Endothelial cell of umbilical vein (primary cell): ENCODE measurements at regions not wholly inside any gene's neighbourhood (a gene's known extent, or its start where the extent isn't known, plus 50 kb on each side); places are given as distances from the start of the nearest gene placed in this dataset.

Source experiments
- BruUV-seq: library from RNA; stranded (reverse); fragments of 400-500 nt; replicated peaks from 2 replicates; lab custom pipeline; 2021; lab: Mats Ljungman, UMichigan
- CTCF ChIA-PET: fragments of 300-600, 350-600 bp; sonication (Branson Sonifier 250); formaldehyde crosslinking; loops from one replicate; lab custom pipeline; 2021; ENCODE audit warnings: antibody characterized with exemption, inconsistent platforms; lab: Charles Lee
- POLR2A ChIA-PET: fragments of 300-600, 350-600 bp; sonication (Branson Sonifier 250); formaldehyde crosslinking; loops from one replicate; lab custom pipeline; 2021; ENCODE audit warnings: antibody characterized with exemption, inconsistent platforms; lab: Charles Lee
- DNase-seq: peaks from one replicate; pipeline ENCODE4 v3.0.0-alpha.2; 2011; ENCODE audit warnings: low read depth, low spot score
- FAIRE-seq: peaks from 2 replicates; lab custom pipeline; 2011; peaks lifted over from hg19 to GRCh38; lab: Jason Lieb, UNC
- H2AFZ ChIP-seq: 2 replicates; pipeline ENCODE4 v1.6.0; 2012; ENCODE audit warnings: low read depth, low read length, control low read depth, inconsistent platforms
- H3K27ac ChIP-seq: 2 replicates; pipeline ENCODE4 v1.5.1; 2011; ENCODE audit warnings: low read depth, mild to moderate bottlenecking, control low read depth, low read length, moderate library complexity; ENCODE audit not compliant: insufficient read depth
- H3K27me3 ChIP-seq, 2 experiments: 2 replicates each; pipeline versions ENCODE4 v1.6.0 to v1.6.1; 2011; ENCODE audit warnings: low read length in 2 of 2, mixed read lengths in 1 of 2; ENCODE audit not compliant: control insufficient read depth in 2 of 2, insufficient read depth in 2 of 2
- H3K36me3 ChIP-seq, 2 experiments: 2 replicates in 1 of 2; 3 replicates in 1 of 2; pipeline ENCODE4 v1.5.1; 2011; ENCODE audit warnings: low read length in 2 of 2, mild to moderate bottlenecking in 1 of 2, moderate library complexity in 1 of 2; ENCODE audit not compliant: control insufficient read depth in 2 of 2, insufficient read depth in 2 of 2; ENCODE audit errors: extremely low read depth in 1 of 2
- H3K4me1 ChIP-seq: 3 replicates; pipeline ENCODE4 v1.5.1; 2011; ENCODE audit warnings: mild to moderate bottlenecking, low read length; ENCODE audit not compliant: control insufficient read depth, insufficient read depth; ENCODE audit errors: extremely low read depth
- H3K4me2 ChIP-seq: 2 replicates; pipeline ENCODE4 v1.6.1; 2011; ENCODE audit warnings: low read length, control low read depth, mixed read lengths; ENCODE audit not compliant: insufficient read depth
- H3K4me3 ChIP-seq, 3 experiments: fragments of 200-600 bp in 1 of 3; sonication (generic), shearing (Covaris generic) in 1 of 3; replicated peaks in 1 of 3; 2 replicates each; pipeline ENCODE4 v1.5.1; 2011 to 2016; ENCODE audit warnings: control low read depth in 3 of 3, low read length in 3 of 3, mild to moderate bottlenecking in 2 of 3, inconsistent platforms in 1 of 3, low read depth in 1 of 3, moderate library complexity in 1 of 3; ENCODE audit not compliant: insufficient read depth in 1 of 3
- H3K79me2 ChIP-seq: 2 replicates; pipeline ENCODE4 v1.6.0; 2012; ENCODE audit warnings: low read length, inconsistent platforms; ENCODE audit not compliant: control insufficient read depth, insufficient read depth
- H3K9ac ChIP-seq: replicated peaks from 2 replicates; pipeline ENCODE3; 2011; ENCODE audit warnings: low read length, control low read depth; ENCODE audit not compliant: insufficient read depth; ENCODE audit errors: extremely low read depth
- H3K9me1 ChIP-seq: replicated peaks from 3 replicates; pipeline ENCODE4 v1.6.0; 2011; ENCODE audit warnings: mild to moderate bottlenecking, low read length; ENCODE audit not compliant: control insufficient read depth, insufficient read depth; ENCODE audit errors: extremely low read depth
- H3K9me3 ChIP-seq: replicated peaks from 2 replicates; pipeline ENCODE4 v1.5.1; 2012; ENCODE audit warnings: low read length, inconsistent platforms; ENCODE audit not compliant: control insufficient read depth, insufficient read depth
- H4K20me1 ChIP-seq: replicated peaks from 2 replicates; pipeline ENCODE3; 2011; ENCODE audit warnings: mild to moderate bottlenecking, low read length; ENCODE audit not compliant: control insufficient read depth, insufficient read depth; ENCODE audit errors: extremely low read depth
- EZH2 ChIP-seq: IDR thresholded peaks from 2 replicates; pipeline ENCODE4 v1.6.1; 2012; ENCODE audit warnings: borderline replicate concordance, low read depth, mild to moderate bottlenecking, moderate library complexity, low read length, inconsistent platforms; ENCODE audit not compliant: severe bottlenecking
- FOS ChIP-seq: IDR thresholded peaks from 2 replicates; pipeline ENCODE4 v1.6.1; 2011; ENCODE audit warnings: mild to moderate bottlenecking, low read length, moderate library complexity, borderline replicate concordance; ENCODE audit not compliant: insufficient read depth
- GATA2 ChIP-seq: IDR thresholded peaks from 2 replicates; pipeline ENCODE4 v1.7.0; 2011; ENCODE audit warnings: low read depth, mild to moderate bottlenecking, moderate library complexity, mixed read lengths, low read length; ENCODE audit not compliant: insufficient read length, insufficient read depth
- MYC ChIP-seq: IDR thresholded peaks from one replicate; pipeline ENCODE4 v1.6.1; 2011; ENCODE audit warnings: mild to moderate bottlenecking, low read depth, low read length
- POLR2A ChIP-seq: IDR thresholded peaks from 2 replicates; pipeline ENCODE4 v1.6.1; 2012; ENCODE audit warnings: low read depth, mild to moderate bottlenecking, control low read depth, low read length
- POLR2AphosphoS5 ChIP-seq: IDR thresholded peaks from 2 replicates; pipeline ENCODE4 v1.6.1; 2012; ENCODE audit warnings: low read depth, mild to moderate bottlenecking, control low read depth, low read length, moderate library complexity; ENCODE audit not compliant: insufficient read depth
- dilution Hi-C: fragments of 300-500 bp; cut with MboI; formaldehyde crosslinking; loops from one replicate; pipeline ENCODE4 v1.15.0; 2019; ENCODE audit warnings: low sequenced_read_pairs; ENCODE audit not compliant: extremely low pct_ligation_motif_present
- intact Hi-C: fragments of 100-400 bp; cut with micrococcal nuclease; formaldehyde crosslinking; loops from one replicate; pipeline ENCODE4 v1.10.0; 2022
- TF ChIP-seq, protein P1 (sequence below), 2 donors: IDR thresholded peaks; 1 replicate in 1 of 2; 2 replicates in 1 of 2; pipeline ENCODE4 v1.5.1; 2011; ENCODE audit warnings: low read length in 2 of 2, mild to moderate bottlenecking in 2 of 2, moderate library complexity in 2 of 2, control low read depth in 1 of 2, inconsistent platforms in 1 of 2, low read depth in 1 of 2; ENCODE audit not compliant: insufficient read depth in 1 of 2; ENCODE audit errors: extremely low read depth in 1 of 2
- TF ChIP-seq, protein P2 (sequence below): IDR thresholded peaks from 2 replicates; pipeline ENCODE4 v1.6.1; 2011; ENCODE audit not compliant: insufficient read depth, insufficient read length

DNA sequence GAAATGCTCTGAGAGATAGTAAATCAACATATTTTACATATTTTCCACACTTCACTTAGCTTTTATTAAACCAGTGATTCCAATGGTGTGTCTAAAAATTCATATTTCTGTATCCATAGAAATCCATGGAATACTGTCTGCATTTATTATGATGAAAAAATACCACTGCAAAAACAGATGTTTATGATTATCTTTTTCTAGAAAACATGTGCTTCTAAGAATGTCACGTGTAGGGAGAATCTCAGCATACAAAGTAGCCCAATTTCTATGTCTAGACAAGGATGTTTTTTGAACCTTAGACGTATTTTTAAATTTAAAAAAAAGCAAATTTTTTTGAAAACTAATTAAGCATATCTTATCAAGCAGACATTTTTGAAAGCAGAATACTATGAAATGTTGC lies 622.4 kb downstream of the TENT5A start:
- no peaks in the 10 kb centered on the region for H3K27me3 ChIP-seq
- dilution Hi-C loops = no loop called here
- H3K79me2 ChIP-seq = no peaks in the 10 kb centered on the region
- H3K4me1 ChIP-seq = no peaks in the 10 kb centered on the region
- no peak overlapping the region for H3K4me2 ChIP-seq
- H3K36me3 ChIP-seq = no peaks in the 10 kb centered on the region
- ChIA-PET CTCF (interaction anchor here (1.4 kb wide), 1 partner anchor 524 kb away, joined by 3 read pairs; no protein-coding TSS in a partner anchor), POLR2A (no interaction called here)
- H4K20me1 ChIP-seq = no peaks in the 10 kb centered on the region
- no peaks in the 10 kb centered on the region for H3K9me3 ChIP-seq
- no TSS peak for BruUV-seq
- no peak overlapping the region for H3K27ac ChIP-seq
- FAIRE-seq = no peak
- no peak overlapping the region for H3K9ac ChIP-seq
- H3K9me1 ChIP-seq = no peaks in the 10 kb centered on the region
- no peak overlapping the region for H3K4me3 ChIP-seq
- TF ChIP-seq, protein P1, sequence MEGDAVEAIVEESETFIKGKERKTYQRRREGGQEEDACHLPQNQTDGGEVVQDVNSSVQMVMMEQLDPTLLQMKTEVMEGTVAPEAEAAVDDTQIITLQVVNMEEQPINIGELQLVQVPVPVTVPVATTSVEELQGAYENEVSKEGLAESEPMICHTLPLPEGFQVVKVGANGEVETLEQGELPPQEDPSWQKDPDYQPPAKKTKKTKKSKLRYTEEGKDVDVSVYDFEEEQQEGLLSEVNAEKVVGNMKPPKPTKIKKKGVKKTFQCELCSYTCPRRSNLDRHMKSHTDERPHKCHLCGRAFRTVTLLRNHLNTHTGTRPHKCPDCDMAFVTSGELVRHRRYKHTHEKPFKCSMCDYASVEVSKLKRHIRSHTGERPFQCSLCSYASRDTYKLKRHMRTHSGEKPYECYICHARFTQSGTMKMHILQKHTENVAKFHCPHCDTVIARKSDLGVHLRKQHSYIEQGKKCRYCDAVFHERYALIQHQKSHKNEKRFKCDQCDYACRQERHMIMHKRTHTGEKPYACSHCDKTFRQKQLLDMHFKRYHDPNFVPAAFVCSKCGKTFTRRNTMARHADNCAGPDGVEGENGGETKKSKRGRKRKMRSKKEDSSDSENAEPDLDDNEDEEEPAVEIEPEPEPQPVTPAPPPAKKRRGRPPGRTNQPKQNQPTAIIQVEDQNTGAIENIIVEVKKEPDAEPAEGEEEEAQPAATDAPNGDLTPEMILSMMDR (IDR thresholded peaks at IDR 0.05; ENCODE audit: extremely low read depth in 1 of 2, insufficient read depth in 1 of 2, low read depth in 1 of 2, low read length in 2 of 2) = no peak
- no peak for TF ChIP-seq FOS
- no peak for TF ChIP-seq EZH2
- no peak for TF ChIP-seq GATA2
- TF ChIP-seq POLR2AphosphoS5 = no peak
- TF ChIP-seq MYC = no peak
- TF ChIP-seq, protein P2, sequence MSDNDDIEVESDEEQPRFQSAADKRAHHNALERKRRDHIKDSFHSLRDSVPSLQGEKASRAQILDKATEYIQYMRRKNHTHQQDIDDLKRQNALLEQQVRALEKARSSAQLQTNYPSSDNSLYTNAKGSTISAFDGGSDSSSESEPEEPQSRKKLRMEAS = no peak
- no peak for TF ChIP-seq POLR2A
- no peak overlapping the region for H2AFZ ChIP-seq
- no peak for DNase-seq
- intact Hi-C loops = no loop called here
